Heart left ventricle (tissue), 16 donors: ENCODE measurements at regions not wholly inside any gene's neighbourhood (a gene's known extent, or its start where the extent isn't known, plus 50 kb on each side); places are given as distances from the start of the nearest gene placed in this dataset.

ENCODE experiments used
- ATAC-seq, 4 donors: fragments of 200-7000 bp; cut with Tn5 transposase; one replicate each; pipeline ENCODE4 v1.9.1; 2020 to 2022; ENCODE audit warnings: moderate library complexity in 4 of 4, mild to moderate bottlenecking in 3 of 4, moderate number of reproducible peaks in 1 of 4
- DNase-seq, 5 donors: peaks; one replicate each; pipeline ENCODE4 v3.0.0-alpha.2; 2020
- H3K27ac ChIP-seq, 12 donors: fragments of 200-600 bp; sonication (generic) in 4 of 12; one replicate each; pipeline versions ENCODE4 v1.5.0 to v1.8.0; 2016 to 2022; ENCODE audit warnings: mild to moderate bottlenecking in 2 of 12
- H3K27me3 ChIP-seq, 9 donors: fragments of 200-600 bp; sonication (generic) in 2 of 9; one replicate each; pipeline versions ENCODE4 v1.5.1 to v1.8.0; 2016 to 2022; ENCODE audit warnings: mild to moderate bottlenecking in 3 of 9
- H3K36me3 ChIP-seq, 9 donors: fragments of 200-600 bp; sonication (generic) in 2 of 9; one replicate each; pipeline versions ENCODE4 v1.5.0 to v1.8.0; 2018 to 2022; ENCODE audit warnings: mild to moderate bottlenecking in 2 of 9
- H3K4me1 ChIP-seq, 12 donors: fragments of 200-600 bp; sonication (generic) in 4 of 12; one replicate each; pipeline versions ENCODE4 v1.5.0 to v1.8.0; 2016 to 2022; ENCODE audit warnings: mild to moderate bottlenecking in 3 of 12
- H3K4me3 ChIP-seq, 12 donors: fragments of 200-600 bp; sonication (generic) in 4 of 12; one replicate each; pipeline versions ENCODE4 v1.5.0 to v1.8.0; 2017 to 2022; ENCODE audit warnings: mild to moderate bottlenecking in 9 of 12, moderate library complexity in 4 of 12
- H3K9me3 ChIP-seq, 12 donors: fragments of 200-600 bp; sonication (generic) in 4 of 12; one replicate each; pipeline versions ENCODE4 v1.5.0 to v1.8.0; 2016 to 2022; ENCODE audit warnings: mild to moderate bottlenecking in 1 of 12
- POLR2A ChIP-seq, 2 donors: fragments of 450-650 bp; IDR thresholded peaks; one replicate each; pipeline ENCODE4 v1.6.1; 2017; ENCODE audit warnings: antibody characterized with exemption in 2 of 2, mild to moderate bottlenecking in 2 of 2, moderate library complexity in 2 of 2
- WGBS, 4 donors: extraction: QIAGEN DNeasy Blood & Tissue Kit in 2 of 4; methylation state at CpG; one replicate each; pipeline versions ENCODE4 v1.1.5 to v1.1.7; 2013 to 2018; 5-methylcytosine and 5-hydroxymethylcytosine counted together
- intact Hi-C, 10 donors: fragments of 100-400 bp; cut with DNase I; formaldehyde crosslinking; loops; one replicate each; pipeline versions ENCODE4 v1.11.1 to v1.14.2; 2022
- TF ChIP-seq, protein P1 (sequence below), 12 donors: fragments of 200-600 bp; sonication (generic) in 4 of 12; IDR thresholded peaks; one replicate each; pipeline versions ENCODE4 v1.5.0 to v1.8.0; 2018 to 2022; ENCODE audit warnings: antibody characterized with exemption in 12 of 12, mild to moderate bottlenecking in 5 of 12
- donor health status: ischemic (EF 13 %, LVEDD 7.1; RV severe dilation, severe dysfunction).
- donor health status: healthy with polysubstance abuse.
- donor health status: DM: no; HTN: yes; CAD: no.
- donor health status: DM: no; HTN: no; CAD: no.
- donor health status: ischemic (EF 25% LVEDD 6.9; RV normal size, moderate dysfunction).
- donor health status: ischemic (EF 25% LVEDD 5.7; RV mildly dilated, moderate dysfunction).
- donor health status: healthy.
- donor health status: DM: yes; HTN: yes; CAD: no.
- donor health status: ischemic (EF 35%, LVEDD 5.7; RV mildly dilated, moderate dysfunction).
- donor health status: nonischemic (EF 11% LVEDD 7.7; RV severe dilation, severe dysfunction).
- donor health status: DM: yes; HTN: yes; CAD: no.
- donor health status: PGD.
- donor health status: ischemic (EF 29% LVEDD 5.4; RV normal size, mild dysfunction).
- donor health status: nonischemic (EF 23%, LVEDD 6.1; RV moderate dilation, normal function).

DNA sequence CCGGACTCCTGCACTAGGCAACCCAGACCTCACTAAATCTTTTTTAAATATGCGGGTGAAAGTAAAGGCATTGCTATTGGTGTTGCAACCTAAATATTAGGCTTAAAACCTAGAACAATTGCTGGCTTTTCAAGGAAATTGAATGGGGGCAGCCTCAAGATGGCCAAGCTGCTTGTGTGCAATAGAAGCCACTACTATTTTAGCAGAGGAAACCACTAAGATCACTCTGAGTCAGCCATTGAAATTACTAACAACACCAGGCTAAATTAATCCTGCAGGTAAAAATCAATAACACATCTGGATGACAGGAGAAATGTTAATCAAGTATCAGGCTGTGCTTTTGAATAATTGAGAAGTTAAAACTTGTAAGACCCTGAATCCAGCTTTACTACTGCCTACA lies 348.0 kb downstream of the RPS4Y2 start:
- ATAC-seq (no peak), DNase-seq (no peak)
- Histone ChIP-seq H3K4me1 (no peaks in the 10 kb centered on the region), H3K36me3 (no peaks in the 10 kb centered on the region), H3K9me3 (no peaks in the 10 kb centered on the region), H3K27me3 (no peaks in the 10 kb centered on the region), H3K27ac (no peak overlapping the region), H3K4me3 (no peak overlapping the region)
- intact Hi-C loops = loop anchor here in 1 of 10 donors (10.0 kb wide), 2 partner anchors 59 to 209 kb away; no protein-coding TSS in a partner anchor
- WGBS, 4 donors = 76 to 84% methylated on average over 2 of the region's 2 CpGs; no CpG with 5 or more reads in 2 of the 4 donors
- TF ChIP-seq, protein P1, sequence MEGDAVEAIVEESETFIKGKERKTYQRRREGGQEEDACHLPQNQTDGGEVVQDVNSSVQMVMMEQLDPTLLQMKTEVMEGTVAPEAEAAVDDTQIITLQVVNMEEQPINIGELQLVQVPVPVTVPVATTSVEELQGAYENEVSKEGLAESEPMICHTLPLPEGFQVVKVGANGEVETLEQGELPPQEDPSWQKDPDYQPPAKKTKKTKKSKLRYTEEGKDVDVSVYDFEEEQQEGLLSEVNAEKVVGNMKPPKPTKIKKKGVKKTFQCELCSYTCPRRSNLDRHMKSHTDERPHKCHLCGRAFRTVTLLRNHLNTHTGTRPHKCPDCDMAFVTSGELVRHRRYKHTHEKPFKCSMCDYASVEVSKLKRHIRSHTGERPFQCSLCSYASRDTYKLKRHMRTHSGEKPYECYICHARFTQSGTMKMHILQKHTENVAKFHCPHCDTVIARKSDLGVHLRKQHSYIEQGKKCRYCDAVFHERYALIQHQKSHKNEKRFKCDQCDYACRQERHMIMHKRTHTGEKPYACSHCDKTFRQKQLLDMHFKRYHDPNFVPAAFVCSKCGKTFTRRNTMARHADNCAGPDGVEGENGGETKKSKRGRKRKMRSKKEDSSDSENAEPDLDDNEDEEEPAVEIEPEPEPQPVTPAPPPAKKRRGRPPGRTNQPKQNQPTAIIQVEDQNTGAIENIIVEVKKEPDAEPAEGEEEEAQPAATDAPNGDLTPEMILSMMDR (IDR thresholded peaks at IDR 0.05) = no peak
- TF ChIP-seq POLR2A (IDR thresholded peaks at IDR 0.05) = no peak

GRCh38 chrY:21105529-21105928 lies 349.6 kb downstream of the RPS4Y2 start:
- Histone ChIP-seq H3K27ac (no peak overlapping the region), H3K27me3 (no peaks in the 10 kb centered on the region), H3K4me3 (no peak overlapping the region), H3K4me1 (no peaks in the 10 kb centered on the region), H3K36me3 (no peaks in the 10 kb centered on the region), H3K9me3 (no peaks in the 10 kb centered on the region)
- 53 to 63% methylated on average over 1 of the region's 1 CpG; no CpG with 5 or more reads in 2 of the 4 donors for WGBS, 4 donors
- intact Hi-C loops = loop anchor here in 1 of 10 donors (10.0 kb wide), 2 partner anchors 61 to 211 kb away; no protein-coding TSS in a partner anchor
- TF ChIP-seq, protein P1 (IDR thresholded peaks at IDR 0.05) = no peak
- no peak for TF ChIP-seq POLR2A (IDR thresholded peaks at IDR 0.05)
- DNase-seq (no peak), ATAC-seq (no peak)

- Histone ChIP-seq H3K4me1 (no peaks in the 10 kb centered on the region), H3K27me3 (no peaks in the 10 kb centered on the region), H3K36me3 (no peaks in the 10 kb centered on the region), H3K27ac (no peak overlapping the region), H3K9me3 (no peaks in the 10 kb centered on the region), H3K4me3 (no peak overlapping the region)
- WGBS, 4 donors = 46 to 58% methylated on average over 1 of the region's 1 CpG; no CpG with 5 or more reads in 2 of the 4 donors
- TF ChIP-seq, protein P1 (IDR thresholded peaks at IDR 0.05) = no peak
- no peak for TF ChIP-seq POLR2A (IDR thresholded peaks at IDR 0.05)
- DNase-seq = no peak
- ATAC-seq = no peak
- intact Hi-C loops = no loop called here
These were observed 355.4 kb downstream of the RPS4Y2 start for GRCh38 chrY:21111313-21111712.

GRCh38 chrY:21121065-21121464 lies 365.2 kb downstream of the RPS4Y2 start:
- DNase-seq = no peak
- no peaks in the 10 kb centered on the region for H3K27me3 ChIP-seq
- H3K4me1 ChIP-seq = no peaks in the 10 kb centered on the region
- no peak overlapping the region for H3K4me3 ChIP-seq
- no peaks in the 10 kb centered on the region for H3K9me3 ChIP-seq
- TF ChIP-seq POLR2A (IDR thresholded peaks at IDR 0.05) = no peak
- TF ChIP-seq, protein P1 (IDR thresholded peaks at IDR 0.05) = no peak
- WGBS, 4 donors = 86 to 97% methylated on average over 1 of the region's 1 CpG; no CpG with 5 or more reads in 2 of the 4 donors
- ATAC-seq = no peak
- intact Hi-C loops = loop anchor here in 1 of 10 donors (5.0 kb wide), 1 partner anchor 46 kb away; no protein-coding TSS in a partner anchor
- H3K27ac ChIP-seq = no peak overlapping the region
- no peaks in the 10 kb centered on the region for H3K36me3 ChIP-seq
